Suppressor macrophage treated with lipopolysaccharide for 4 hours (primary cell): ENCODE measurements at regions not wholly inside any gene's neighbourhood (a gene's known extent, or its start where the extent isn't known, plus 50 kb on each side); places are given as distances from the start of the nearest gene placed in this dataset.

ENCODE experiments used
- DNase-seq: peaks from one replicate; pipeline ENCODE4 v3.0.0-alpha.2; 2020

DNA sequence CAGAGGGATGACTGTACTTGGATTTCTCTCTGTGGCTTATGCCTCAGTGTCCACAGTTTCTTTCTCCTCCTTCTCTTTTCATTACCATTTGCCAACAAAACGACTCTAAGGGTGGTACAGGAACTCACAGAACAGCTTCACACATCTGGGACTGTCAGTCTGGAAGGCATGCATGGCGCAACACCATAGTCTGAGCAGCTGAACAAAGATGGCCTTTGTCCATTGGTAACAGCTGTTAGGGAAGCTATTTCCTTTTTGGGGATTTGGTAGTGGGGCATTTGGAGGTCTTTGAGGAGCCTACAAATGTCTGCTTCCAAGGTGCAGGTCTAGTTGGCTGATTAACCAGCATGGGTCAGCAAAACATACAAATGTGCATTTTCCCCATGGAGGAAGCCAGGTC is 81.4 kb upstream of the PCDH8 start:
- DNase-seq, result no peak

- no peak for DNase-seq
These were observed 78.5 kb upstream of the PCDH8 start for GRCh38 chr13:52926971-52927370.

GRCh38 chr13:52925775-52926285 is 77.4 kb upstream of the PCDH8 start:
- no peak for DNase-seq

DNA sequence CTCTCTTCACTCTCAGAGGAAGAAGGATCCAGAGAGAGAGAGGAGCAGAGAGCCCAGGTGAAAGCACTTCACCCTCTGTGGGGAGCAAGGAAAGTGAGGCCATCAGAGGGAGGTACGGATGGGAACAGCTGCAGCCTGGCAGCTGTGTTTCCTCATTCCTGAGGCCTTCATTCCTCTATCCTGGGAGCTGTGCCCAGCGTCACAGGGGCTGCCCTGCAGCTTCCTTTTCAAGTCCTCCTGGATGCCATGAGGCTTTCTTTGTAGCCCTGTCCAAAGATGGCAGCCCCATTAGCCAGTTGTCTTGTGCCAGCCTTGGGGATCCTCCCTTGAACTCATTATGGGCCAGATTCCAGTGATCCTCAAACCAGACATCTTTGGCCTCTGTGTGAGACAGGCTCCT is 76.8 kb upstream of the PCDH8 start:
- no peak for DNase-seq

DNA sequence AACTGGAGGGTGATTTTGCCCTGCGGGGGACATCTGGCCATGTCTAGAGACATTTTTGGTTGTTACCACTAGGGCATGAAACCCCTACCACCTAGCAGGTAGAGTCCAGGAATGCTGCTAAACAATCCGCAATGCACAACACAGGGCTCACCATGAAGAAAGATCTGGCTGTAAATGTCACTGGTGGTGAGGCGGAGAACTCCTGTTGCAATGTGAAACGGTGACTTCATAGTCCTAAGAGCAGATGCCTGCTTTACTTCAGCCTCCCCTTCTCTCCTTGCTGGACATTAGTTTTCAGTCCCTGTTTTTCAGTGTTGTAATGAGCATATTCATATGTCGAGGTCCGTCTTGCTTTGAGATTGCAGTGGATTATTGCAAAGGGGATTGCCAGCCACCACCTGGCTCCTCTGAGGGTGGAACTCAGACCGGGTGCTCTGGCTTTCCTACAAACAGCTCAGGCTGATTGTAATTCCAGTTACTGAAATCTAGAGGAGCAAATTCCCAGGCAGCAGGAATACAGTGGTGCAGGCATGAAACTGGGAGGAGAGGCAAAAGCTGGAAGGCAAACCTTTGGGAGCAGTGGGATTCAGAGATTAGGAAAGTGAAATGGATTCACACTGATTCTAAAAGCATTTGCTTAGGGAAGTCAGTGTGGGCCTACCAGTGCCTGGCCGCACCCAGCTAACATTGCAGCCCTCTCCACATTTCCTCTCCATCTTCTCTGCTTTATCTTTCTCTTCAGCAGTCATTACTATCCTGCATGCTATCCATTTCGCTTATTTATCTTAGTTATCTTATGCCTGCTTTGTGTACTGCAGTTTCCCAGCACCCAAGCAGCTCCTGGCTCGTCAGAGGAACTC is 76.1 kb upstream of the PCDH8 start:
- no peak for DNase-seq

DNA sequence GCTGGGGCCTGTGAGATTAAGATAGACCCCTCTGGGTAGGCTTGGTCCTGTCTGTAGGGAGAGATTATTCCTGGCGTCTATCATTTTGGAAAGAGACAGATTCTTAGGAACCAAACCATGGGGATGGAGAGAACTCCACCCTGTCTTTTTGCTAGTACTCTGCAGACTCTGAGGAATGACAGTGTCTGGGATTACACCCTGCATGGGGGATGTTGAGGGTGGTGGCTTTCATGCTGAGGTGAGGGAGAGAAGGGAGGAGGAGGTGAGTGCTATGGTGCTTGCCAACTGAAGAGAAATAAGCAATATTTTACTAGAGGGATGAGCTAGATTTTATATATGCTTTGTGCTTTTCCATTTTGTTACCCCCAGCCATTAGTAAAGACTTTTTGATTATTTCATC is 74.5 kb upstream of the PCDH8 start:
- DNase-seq, result no peak

DNA sequence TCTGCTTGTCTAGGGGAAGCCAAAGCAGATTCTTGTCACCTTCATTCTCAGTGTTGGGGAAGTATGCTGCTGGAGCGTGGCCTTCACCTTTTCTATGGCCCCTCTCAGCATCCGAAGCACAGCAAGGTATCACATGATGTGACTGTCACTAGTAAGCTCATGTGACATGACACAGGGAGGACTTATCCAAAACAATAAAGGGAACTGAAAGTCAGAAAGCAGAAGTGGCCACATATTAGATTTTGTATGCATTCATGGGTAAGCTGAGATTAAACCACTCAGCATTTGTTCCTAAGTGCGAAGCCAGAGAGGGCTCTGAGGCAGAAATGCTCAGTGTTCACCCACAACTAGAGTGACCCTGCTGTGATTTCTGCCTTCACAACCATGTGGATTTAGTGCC is 72.8 kb upstream of the PCDH8 start:
- DNase-seq, result peak; percentile 75

GRCh38 chr13:52916486-52916990 is 68.1 kb upstream of the PCDH8 start:
- no peak for DNase-seq

- DNase-seq, result peak; percentile 29
These were observed 62.9 kb upstream of the PCDH8 start for GRCh38 chr13:52911340-52911739.

GRCh38 chr13:52910318-52910717 is 61.9 kb upstream of the PCDH8 start:
- DNase-seq, result peak; percentile 68

GRCh38 chr13:52906122-52906903 is 57.9 kb upstream of the PCDH8 start:
- no peak for DNase-seq

DNA sequence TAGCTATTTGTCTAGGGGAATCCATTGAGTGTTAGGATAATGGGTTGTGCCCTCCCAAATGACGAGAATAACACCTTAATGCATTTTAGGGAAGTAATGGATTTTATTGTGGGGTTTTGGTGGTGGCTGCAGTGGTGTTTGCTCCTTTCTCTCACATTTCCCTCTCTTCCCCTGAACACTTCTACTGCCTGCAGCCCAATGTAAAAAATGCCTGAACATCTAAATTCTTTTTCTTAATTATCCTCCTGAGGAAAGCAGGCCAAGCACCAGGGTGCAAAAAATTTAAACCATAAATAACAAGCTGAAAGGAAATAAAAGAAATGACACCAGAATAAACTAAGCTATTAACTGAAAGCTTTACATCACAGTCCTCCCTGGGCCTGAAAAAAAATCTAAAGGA is 57.3 kb upstream of the PCDH8 start:
- no peak for DNase-seq

DNA sequence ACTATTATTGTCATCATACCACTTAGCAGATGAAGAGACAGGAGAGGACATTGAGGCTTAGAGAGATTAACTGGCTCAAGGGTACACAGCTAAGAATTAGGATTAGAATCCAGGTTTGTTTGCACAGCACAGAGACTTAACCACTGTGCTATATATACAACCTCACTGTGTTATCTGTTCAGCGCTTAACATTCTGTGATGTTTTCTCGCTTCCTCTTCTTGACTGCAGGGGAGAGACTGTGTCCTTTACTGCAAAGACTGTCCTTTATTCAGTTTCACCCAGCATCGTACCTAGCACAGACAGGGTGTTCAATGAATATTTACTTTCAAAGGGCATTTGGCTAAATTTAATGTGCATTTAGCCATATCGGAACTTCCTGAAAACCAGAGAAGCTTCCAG is 54.9 kb upstream of the PCDH8 start:
- DNase-seq, result no peak

DNA sequence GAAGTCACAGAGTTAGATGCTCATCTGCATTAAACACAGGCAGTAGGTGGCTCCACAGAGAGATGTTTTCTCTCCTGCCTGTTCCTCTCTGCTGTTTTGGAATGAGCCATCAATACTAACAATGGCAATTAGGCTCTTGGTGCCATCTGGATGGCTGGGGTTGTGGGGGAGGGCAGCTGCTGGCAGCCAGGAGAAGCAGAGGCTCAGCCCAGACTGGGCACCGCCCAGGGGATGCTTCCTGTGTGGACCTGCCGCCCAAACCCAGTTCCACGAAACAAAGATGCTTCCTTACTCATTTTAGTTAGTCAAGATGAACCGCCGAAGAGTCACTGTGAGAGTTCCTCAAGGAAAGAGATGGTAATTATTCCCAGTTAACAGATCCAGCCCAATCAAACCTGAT is 50.8 kb upstream of the PCDH8 start:
- DNase-seq, result no peak
